Right lobe of liver (tissue), 6 donors: ENCODE measurements at regions not wholly inside any gene's neighbourhood (a gene's known extent, or its start where the extent isn't known, plus 50 kb on each side); places are given as distances from the start of the nearest gene placed in this dataset.

Source experiments
- ATAC-seq, 4 donors: fragments of 200-7000 bp; cut with Tn5 transposase; one replicate each; pipeline ENCODE4 v1.9.1; 2020; ENCODE audit warnings: mild to moderate bottlenecking in 4 of 4, moderate library complexity in 4 of 4
- DNase-seq, 3 donors: peaks; one replicate each; pipeline ENCODE4 v3.0.0-alpha.2; 2020
- H3K27ac ChIP-seq, 3 donors: fragments of 200-600 bp; one replicate each; pipeline ENCODE4 v1.8.0; 2022
- H3K27me3 ChIP-seq, 2 donors: fragments of 200-600 bp; one replicate each; pipeline ENCODE4 v1.8.0; 2022
- H3K36me3 ChIP-seq, 4 donors: fragments of 200-600 bp; sonication (generic) in 1 of 4; one replicate each; pipeline versions ENCODE4 v1.5.1 to v1.8.0; 2017 to 2022; ENCODE audit warnings: control low read depth in 1 of 4
- H3K4me1 ChIP-seq, 4 donors: fragments of 200-600 bp; sonication (generic) in 1 of 4; one replicate each; pipeline versions ENCODE4 v1.5.1 to v1.8.0; 2017 to 2022; ENCODE audit warnings: control low read depth in 1 of 4
- H3K4me3 ChIP-seq, 3 donors: fragments of 200-600 bp; one replicate each; pipeline ENCODE4 v1.8.0; 2022
- H3K9me3 ChIP-seq, 4 donors: fragments of 200-600 bp; sonication (generic) in 1 of 4; one replicate each; pipeline versions ENCODE4 v1.5.1 to v1.8.0; 2017 to 2022; ENCODE audit warnings: control low read depth in 1 of 4
- POLR2A ChIP-seq: fragments of 450-650 bp; IDR thresholded peaks from one replicate; pipeline ENCODE4 v1.6.1; 2017; ENCODE audit warnings: antibody characterized with exemption, mild to moderate bottlenecking
- WGBS: methylation state at CpG from one replicate; pipeline ENCODE4 v1.1.6; 2018; ENCODE audit warnings: low coverage, low lambda C conversion rate; ENCODE audit not compliant: insufficient coverage; ENCODE audit errors: missing lambda C conversion rate; 5-methylcytosine and 5-hydroxymethylcytosine counted together
- intact Hi-C, 2 donors: fragments of 100-400 bp; cut with DNase I; formaldehyde crosslinking; loops; one replicate each; pipeline versions ENCODE4 v1.11.2 to v1.14.1; 2022
- TF ChIP-seq, protein P1 (sequence below), 4 donors: fragments of 200-600 bp in 3 of 4; fragments of 450-650 bp in 1 of 4; IDR thresholded peaks; one replicate each; pipeline versions ENCODE4 v1.5.1 to v1.8.0; 2016 to 2022; ENCODE audit warnings: antibody characterized with exemption in 4 of 4, mild to moderate bottlenecking in 2 of 4
- donor health status: DM: no; HTN: yes; CAD: no.
- donor health status: DM: no; HTN: no; CAD: no.
- donor health status: DM: no; HTN: no; CAD: no.
- donor health status: DM: no; HTN: yes; CAD: no.
- donor health status: DM: no; HTN: yes; CAD: no.

GRCh38 chr5:13019729-13020128, 924.8 kb downstream of the DNAH5 start:
- ATAC-seq = no peak
- DNase-seq = no peak
- no peak for TF ChIP-seq POLR2A
- TF ChIP-seq, protein P1, sequence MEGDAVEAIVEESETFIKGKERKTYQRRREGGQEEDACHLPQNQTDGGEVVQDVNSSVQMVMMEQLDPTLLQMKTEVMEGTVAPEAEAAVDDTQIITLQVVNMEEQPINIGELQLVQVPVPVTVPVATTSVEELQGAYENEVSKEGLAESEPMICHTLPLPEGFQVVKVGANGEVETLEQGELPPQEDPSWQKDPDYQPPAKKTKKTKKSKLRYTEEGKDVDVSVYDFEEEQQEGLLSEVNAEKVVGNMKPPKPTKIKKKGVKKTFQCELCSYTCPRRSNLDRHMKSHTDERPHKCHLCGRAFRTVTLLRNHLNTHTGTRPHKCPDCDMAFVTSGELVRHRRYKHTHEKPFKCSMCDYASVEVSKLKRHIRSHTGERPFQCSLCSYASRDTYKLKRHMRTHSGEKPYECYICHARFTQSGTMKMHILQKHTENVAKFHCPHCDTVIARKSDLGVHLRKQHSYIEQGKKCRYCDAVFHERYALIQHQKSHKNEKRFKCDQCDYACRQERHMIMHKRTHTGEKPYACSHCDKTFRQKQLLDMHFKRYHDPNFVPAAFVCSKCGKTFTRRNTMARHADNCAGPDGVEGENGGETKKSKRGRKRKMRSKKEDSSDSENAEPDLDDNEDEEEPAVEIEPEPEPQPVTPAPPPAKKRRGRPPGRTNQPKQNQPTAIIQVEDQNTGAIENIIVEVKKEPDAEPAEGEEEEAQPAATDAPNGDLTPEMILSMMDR (IDR thresholded peaks at IDR 0.05) = no peak
- H3K27ac ChIP-seq = no peak overlapping the region
- H3K4me1 ChIP-seq = no peaks in the 10 kb centered on the region
- intact Hi-C loops = no loop called here
- no peaks in the 10 kb centered on the region for H3K9me3 ChIP-seq
- H3K27me3 ChIP-seq = no peaks in the 10 kb centered on the region
- H3K36me3 ChIP-seq = no peaks in the 10 kb centered on the region
- H3K4me3 ChIP-seq = no peak overlapping the region
- WGBS = 24% methylated on average over 1 of the region's 1 CpG

- Histone ChIP-seq H3K9me3 (no peaks in the 10 kb centered on the region), H3K4me1 (no peaks in the 10 kb centered on the region), H3K36me3 (no peaks in the 10 kb centered on the region), H3K27me3 (no peaks in the 10 kb centered on the region), H3K27ac (no peak overlapping the region), H3K4me3 (no peak overlapping the region)
- 8% methylated on average over 1 of the region's 1 CpG for WGBS
- TF ChIP-seq, protein P1 (IDR thresholded peaks at IDR 0.05) = no peak
- no peak for TF ChIP-seq POLR2A
- no peak for ATAC-seq
- DNase-seq = no peak
- intact Hi-C loops = no loop called here
Measured at GRCh38 chr5:13003457-13003856, 941.0 kb downstream of the DNAH5 start.

DNA sequence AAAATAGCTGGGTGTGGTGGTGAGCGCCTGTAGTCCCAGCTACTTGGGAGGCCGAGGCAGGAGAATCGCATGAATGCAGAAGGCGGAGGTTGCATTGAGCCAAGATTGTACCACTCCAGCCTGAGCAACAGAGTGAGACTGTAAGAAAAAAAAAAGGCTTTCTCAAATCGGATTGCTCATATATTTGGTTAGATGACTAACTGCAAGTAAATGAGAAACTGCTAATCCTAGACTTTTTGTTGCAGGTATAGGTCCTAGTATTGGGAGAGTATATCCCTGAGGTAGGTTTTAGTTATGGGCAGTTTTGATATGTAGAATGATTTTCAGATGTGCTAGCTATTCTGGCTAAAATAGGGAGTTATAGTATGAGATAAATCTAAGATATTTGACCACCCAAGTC, 944.8 kb downstream of the DNAH5 start:
- WGBS = 72% methylated on average over 5 of the region's 5 CpGs

GRCh38 chr5:12985142-12985541, 959.3 kb downstream of the DNAH5 start:
- 33% methylated on average over 4 of the region's 4 CpGs for WGBS
- Histone ChIP-seq H3K27me3 (no peaks in the 10 kb centered on the region), H3K27ac (no peak overlapping the region), H3K4me1 (no peaks in the 10 kb centered on the region), H3K9me3 (no peaks in the 10 kb centered on the region), H3K4me3 (no peak overlapping the region), H3K36me3 (no peaks in the 10 kb centered on the region)
- no peak for DNase-seq
- intact Hi-C loops = no loop called here
- ATAC-seq = no peak
- TF ChIP-seq, protein P1 (IDR thresholded peaks at IDR 0.05) = no peak
- no peak for TF ChIP-seq POLR2A

More for the DNA sequence above, 944.8 kb downstream of the DNAH5 start:
- Histone ChIP-seq H3K36me3 (no peaks in the 10 kb centered on the region), H3K4me1 (no peaks in the 10 kb centered on the region), H3K27ac (no peak overlapping the region), H3K4me3 (no peak overlapping the region), H3K9me3 (no peaks in the 10 kb centered on the region), H3K27me3 (no peaks in the 10 kb centered on the region)
- TF ChIP-seq, protein P1 (IDR thresholded peaks at IDR 0.05) = no peak
- TF ChIP-seq POLR2A = no peak
- intact Hi-C loops = no loop called here
- no peak for ATAC-seq
- DNase-seq = no peak

DNA sequence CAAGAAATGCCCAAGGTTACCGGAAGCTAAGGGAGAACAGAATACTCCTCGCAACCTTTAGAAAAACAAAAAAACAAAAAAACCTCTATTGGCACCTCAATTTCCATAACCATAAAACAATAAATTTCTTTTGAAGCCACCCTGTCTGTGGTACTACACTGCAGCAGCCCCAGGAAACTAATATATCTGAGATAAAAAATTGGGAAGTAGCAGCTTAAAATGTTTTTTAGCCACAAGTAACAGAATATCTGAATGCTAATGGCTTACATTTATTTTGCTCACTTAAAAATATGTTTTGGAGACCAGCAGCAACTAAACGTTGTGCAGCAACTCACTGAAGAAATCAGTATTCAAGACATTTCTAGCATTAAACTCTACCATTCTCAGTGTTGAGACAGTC, 969.6 kb downstream of the DNAH5 start:
- H3K27ac ChIP-seq = no peak overlapping the region
- no peaks in the 10 kb centered on the region for H3K9me3 ChIP-seq
- H3K27me3 ChIP-seq = no peaks in the 10 kb centered on the region
- TF ChIP-seq POLR2A = no peak
- TF ChIP-seq, protein P1 (IDR thresholded peaks at IDR 0.05) = no peak
- H3K4me1 ChIP-seq = no peaks in the 10 kb centered on the region
- no peak for DNase-seq
- 63% methylated on average over 3 of the region's 3 CpGs for WGBS
- intact Hi-C loops = no loop called here
- H3K4me3 ChIP-seq = no peak overlapping the region
- no peaks in the 10 kb centered on the region for H3K36me3 ChIP-seq
- ATAC-seq = no peak
